SK-N-SH (cell line): ENCODE measurements at regions not wholly inside any gene's neighbourhood (a gene's known extent, or its start where the extent isn't known, plus 50 kb on each side); places are given as distances from the start of the nearest gene placed in this dataset.

Source experiments
- CTCF ChIA-PET: fragments of 300-600, 350-600 bp; formaldehyde crosslinking; extraction: SDS; loops from one replicate; lab custom pipeline; 2021; lab: Yijun Ruan, JAX
- POLR2A ChIA-PET: fragments of 350-600 bp; sonication (Branson Sonifier 250); formaldehyde crosslinking; extraction: SDS; loops from one replicate; lab custom pipeline; 2020; ENCODE audit warnings: antibody characterized with exemption, inconsistent platforms; lab: Yijun Ruan, JAX
- DNase-seq: peaks from one replicate; pipeline ENCODE4 v3.0.0; 2012
- H2AFZ ChIP-seq: fragments of 200-600 bp; sonication (generic); 2 replicates; pipeline ENCODE4 v1.8.1; 2016; ENCODE audit warnings: antibody characterized with exemption, mild to moderate bottlenecking, low read depth
- H3F3A ChIP-seq: fragments of 200-600 bp; sonication (generic); replicated peaks from 2 replicates; pipeline ENCODE3; 2016; ENCODE audit warnings: antibody characterized with exemption, mild to moderate bottlenecking; ENCODE audit not compliant: insufficient read depth
- H3K27ac ChIP-seq, 2 experiments: fragments of 200-500 bp in 1 of 2; fragments of 200-600 bp in 1 of 2; sonication (Bioruptor generic) in 1 of 2; sonication (generic), shearing (Covaris generic) in 1 of 2; 2 replicates each; pipeline versions ENCODE4 v1.5.1 to v1.6.1; 2014 to 2016; ENCODE audit warnings: low read depth in 2 of 2, inconsistent platforms in 1 of 2, low read length in 1 of 2, mild to moderate bottlenecking in 1 of 2, mixed read lengths in 1 of 2
- H3K27me3 ChIP-seq: fragments of 200-600 bp; sonication (generic), shearing (Covaris generic); 2 replicates; pipeline ENCODE4 v1.6.1; 2016; ENCODE audit warnings: mixed run types; ENCODE audit not compliant: insufficient read depth
- H3K36me3 ChIP-seq, 2 experiments: fragments of 200-500 bp in 1 of 2; fragments of 200-600 bp in 1 of 2; sonication (Bioruptor generic) in 1 of 2; sonication (generic) in 1 of 2; replicated peaks in 1 of 2; 2 replicates each; pipeline versions ENCODE3 to v1.5.1; 2014 to 2016; ENCODE audit warnings: low read length in 1 of 2, mild to moderate bottlenecking in 1 of 2; ENCODE audit not compliant: insufficient read depth in 2 of 2, control insufficient read depth in 1 of 2
- H3K4me1 ChIP-seq, 2 experiments: fragments of 200-500 bp in 1 of 2; fragments of 200-600 bp in 1 of 2; sonication (Bioruptor generic) in 1 of 2; sonication (generic), shearing (Covaris generic) in 1 of 2; 2 replicates each; pipeline versions ENCODE4 v1.5.1 to v1.6.1; 2014 to 2016; ENCODE audit warnings: low read depth in 1 of 2, low read length in 1 of 2, mixed run types in 1 of 2; ENCODE audit not compliant: insufficient read depth in 2 of 2, control insufficient read depth in 1 of 2
- H3K4me2 ChIP-seq: fragments of 200-600 bp; sonication (generic), shearing (Covaris generic); 2 replicates; pipeline ENCODE4 v1.6.1; 2017; ENCODE audit warnings: mixed run types
- H3K4me3 ChIP-seq, 2 experiments: fragments of 200-500 bp in 1 of 2; fragments of 200-600 bp in 1 of 2; sonication (Bioruptor generic) in 1 of 2; sonication (generic), shearing (Covaris generic) in 1 of 2; 2 replicates each; pipeline versions ENCODE4 v1.5.1 to v1.8.1; 2014 to 2016; ENCODE audit warnings: low read depth in 2 of 2, inconsistent platforms in 1 of 2, low read length in 1 of 2, mild to moderate bottlenecking in 1 of 2, mixed read lengths in 1 of 2, moderate library complexity in 1 of 2
- H3K79me2 ChIP-seq: fragments of 200-600 bp; sonication (generic); 2 replicates; pipeline ENCODE4 v1.8.1; 2017; ENCODE audit warnings: mild to moderate bottlenecking; ENCODE audit not compliant: insufficient read depth
- H3K9ac ChIP-seq: fragments of 200-600 bp; sonication (generic); 2 replicates; pipeline ENCODE4 v1.6.1; 2017; ENCODE audit warnings: mixed run types
- H3K9me2 ChIP-seq: fragments of 200-600 bp; sonication (generic); 2 replicates; pipeline ENCODE4 v1.6.1; 2017; ENCODE audit warnings: mixed run types
- H3K9me3 ChIP-seq: fragments of 200-600 bp; sonication (generic); 2 replicates; pipeline ENCODE4 v1.6.1; 2017; ENCODE audit warnings: mixed run types, mild to moderate bottlenecking, moderate library complexity
- H4K20me1 ChIP-seq: fragments of 200-600 bp; sonication (generic); 2 replicates; pipeline ENCODE4 v1.6.1; 2017; ENCODE audit warnings: mild to moderate bottlenecking, mixed run types; ENCODE audit not compliant: insufficient read depth
- CHD2 ChIP-seq: fragments of 150-350 bp; IDR thresholded peaks from 2 replicates; pipeline ENCODE4 v1.6.1; 2018; ENCODE audit warnings: low read length; ENCODE audit not compliant: partially characterized antibody
- ELF1 ChIP-seq: IDR thresholded peaks from 2 replicates; pipeline ENCODE4 v1.4.0; 2012
- FOSL2 ChIP-seq: IDR thresholded peaks from 2 replicates; pipeline ENCODE4 v1.4.0; 2012; ENCODE audit warnings: low read depth, mild to moderate bottlenecking, moderate library complexity, borderline replicate concordance
- FOXJ3 ChIP-seq: sonication (generic); formaldehyde crosslinking; IDR thresholded peaks from 2 replicates; pipeline ENCODE4 v1.5.1; 2020; ENCODE audit warnings: mild to moderate bottlenecking, missing genetic modification reagents
- GATA2 ChIP-seq: sonication (generic); formaldehyde crosslinking; IDR thresholded peaks from 2 replicates; pipeline ENCODE4 v1.5.0; 2020; ENCODE audit warnings: mild to moderate bottlenecking, missing genetic modification reagents
- IRF3 ChIP-seq: fragments of 150-350 bp; IDR thresholded peaks from 2 replicates; pipeline ENCODE4 v1.6.1; 2016; ENCODE audit warnings: mild to moderate bottlenecking, low read depth, low read length
- MAX ChIP-seq: IDR thresholded peaks from 2 replicates; pipeline ENCODE4 v1.4.0; 2012; ENCODE audit warnings: low read depth
- NFIC ChIP-seq: IDR thresholded peaks from 2 replicates; pipeline ENCODE4 v1.4.0; 2012; ENCODE audit warnings: borderline replicate concordance
- NRF1 ChIP-seq: IDR thresholded peaks from 2 replicates; pipeline ENCODE4 v1.6.1; 2012; ENCODE audit warnings: low read depth, mild to moderate bottlenecking, low read length
- POLR2AphosphoS5 ChIP-seq: IDR thresholded peaks from 2 replicates; pipeline ENCODE4 v1.6.1; 2012; ENCODE audit warnings: low read depth, low read length
- RCOR1 ChIP-seq: fragments of 150-350 bp; IDR thresholded peaks from 2 replicates; pipeline ENCODE4 v1.6.1; 2017; ENCODE audit warnings: antibody characterized with exemption, low read length
- REST ChIP-seq: IDR thresholded peaks from 2 replicates; pipeline ENCODE4 v1.6.1; 2012; ENCODE audit warnings: mild to moderate bottlenecking, low read depth, low read length, moderate library complexity
- RFX5 ChIP-seq: IDR thresholded peaks from 2 replicates; pipeline ENCODE4 v1.6.1; 2012; ENCODE audit warnings: mild to moderate bottlenecking, improper control_type of control experiment, low read length
- RXRA ChIP-seq: IDR thresholded peaks from 2 replicates; pipeline ENCODE4 v1.4.0; 2012; ENCODE audit warnings: low read depth, mild to moderate bottlenecking, borderline replicate concordance
- SIN3A ChIP-seq: IDR thresholded peaks from 2 replicates; pipeline ENCODE4 v1.6.1; 2012; ENCODE audit warnings: low read depth, mild to moderate bottlenecking, low read length, moderate library complexity, borderline replicate concordance
- SMC3 ChIP-seq: IDR thresholded peaks from 2 replicates; pipeline ENCODE4 v1.6.1; 2012; ENCODE audit warnings: low read depth, low read length, improper control_type of control experiment
- TAF1 ChIP-seq: IDR thresholded peaks from 2 replicates; pipeline ENCODE4 v1.6.1; 2012; ENCODE audit warnings: low read depth, mild to moderate bottlenecking, low read length, moderate library complexity, borderline replicate concordance
- TCF12 ChIP-seq: IDR thresholded peaks from 2 replicates; pipeline ENCODE4 v1.4.0; 2012
- USF1 ChIP-seq: IDR thresholded peaks from 2 replicates; pipeline ENCODE4 v1.4.0; 2012; ENCODE audit warnings: low read depth, borderline replicate concordance
- USF2 ChIP-seq: fragments of 150-350 bp; IDR thresholded peaks from 2 replicates; pipeline ENCODE4 v1.6.1; 2017; ENCODE audit warnings: antibody characterized with exemption, low read length, low read depth, borderline replicate concordance
- WGBS: methylation state at CpG from one replicate; pipeline ENCODE4 v1.1.6; 2017; ENCODE audit warnings: low lambda C conversion rate; 5-methylcytosine and 5-hydroxymethylcytosine counted together

GRCh38 chr13:73390100-73390499, 331.3 kb downstream of the KLF5 start:
- H3K4me3 ChIP-seq = no peak overlapping the region
- H4K20me1 ChIP-seq = no peaks in the 10 kb centered on the region
- H3K27me3 ChIP-seq = no peaks in the 10 kb centered on the region
- TF ChIP-seq SIN3A (no peak), RXRA (no peak), IRF3 (no peak), RCOR1 (no peak), MAX (no peak), NRF1 (no peak), GATA2 (CRISPR knock-in tag) (no peak)
- H3K36me3 ChIP-seq = no peaks in the 10 kb centered on the region
- H3K27ac ChIP-seq = no peak overlapping the region
- no peak for DNase-seq
- H3K79me2 ChIP-seq = no peaks in the 10 kb centered on the region
- H3K9me2 ChIP-seq = no peaks in the 10 kb centered on the region
- no peaks in the 10 kb centered on the region for H3F3A ChIP-seq
- H3K4me1 ChIP-seq = no peaks in the 10 kb centered on the region
- no peak overlapping the region for H2AFZ ChIP-seq
- POLR2A ChIA-PET = no interaction called here
- H3K9ac ChIP-seq = no peak overlapping the region
- CTCF ChIA-PET = interaction anchor here (1.6 kb wide), 1 partner anchor 14 kb away, joined by 4 read pairs; no protein-coding TSS in a partner anchor
- H3K4me2 ChIP-seq = no peak overlapping the region
- WGBS = 59% methylated on average over 2 of the region's 2 CpGs
- no peaks in the 10 kb centered on the region for H3K9me3 ChIP-seq

GRCh38 chr13:73388586-73388985, 329.8 kb downstream of the KLF5 start:
- Histone ChIP-seq H3F3A (no peaks in the 10 kb centered on the region), H3K9me3 (no peaks in the 10 kb centered on the region), H2AFZ (no peak overlapping the region), H3K9me2 (no peaks in the 10 kb centered on the region), H3K27me3 (no peaks in the 10 kb centered on the region), H3K4me1 (no peaks in the 10 kb centered on the region), H3K9ac (no peak overlapping the region), H3K4me2 (no peak overlapping the region), H4K20me1 (no peaks in the 10 kb centered on the region), H3K27ac (no peak overlapping the region), H3K79me2 (no peaks in the 10 kb centered on the region), H3K4me3 (no peak overlapping the region), H3K36me3 (no peaks in the 10 kb centered on the region)
- CTCF ChIA-PET = no interaction called here
- POLR2A ChIA-PET = no interaction called here
- DNase-seq = no peak
- TF ChIP-seq FOSL2 (no peak), TCF12 (no peak), REST (no peak), SIN3A (no peak), NFIC (no peak), TAF1 (no peak), USF1 (no peak), POLR2AphosphoS5 (no peak), FOXJ3 (CRISPR knock-in tag) (no peak), CHD2 (no peak), ELF1 (no peak), USF2 (no peak), IRF3 (no peak), RFX5 (no peak), SMC3 (no peak)
